ENCODE measurements at regions not wholly inside any gene's neighbourhood (a gene's known extent, or its start where the extent isn't known, plus 50 kb on each side); places are given as distances from the start of the nearest gene placed in this dataset.
A peak's percentile ranks its signal among the peaks of the same experiment; 100 is the strongest.
"Not testable (repeated sequence)": the region's sequence is repeated elsewhere in the genome, so short reads cannot be mapped to it uniquely, and the experiment has no call there.

DNA sequence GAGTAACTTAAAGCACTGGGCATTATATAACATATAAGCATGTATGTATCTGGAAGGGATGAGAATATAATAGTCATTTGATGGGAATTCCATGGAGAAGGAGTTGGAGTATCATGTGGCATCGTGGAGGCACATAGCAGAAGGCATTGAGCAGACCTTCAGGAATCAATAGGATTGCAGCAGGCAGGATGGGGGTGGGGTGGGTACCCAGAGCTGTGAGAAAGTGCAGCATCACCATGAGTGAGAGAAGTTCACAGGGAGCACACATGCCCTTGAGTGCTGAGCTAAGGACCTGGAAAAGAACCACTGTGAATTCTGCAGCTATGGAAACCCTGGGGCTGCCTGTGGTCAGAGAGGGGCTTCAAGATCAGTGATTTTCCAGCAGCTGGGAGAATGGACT lies 57.3 kb downstream of the MED10 start:
- DNase-seq (ENCODE audit: low read depth): no peak

DNA sequence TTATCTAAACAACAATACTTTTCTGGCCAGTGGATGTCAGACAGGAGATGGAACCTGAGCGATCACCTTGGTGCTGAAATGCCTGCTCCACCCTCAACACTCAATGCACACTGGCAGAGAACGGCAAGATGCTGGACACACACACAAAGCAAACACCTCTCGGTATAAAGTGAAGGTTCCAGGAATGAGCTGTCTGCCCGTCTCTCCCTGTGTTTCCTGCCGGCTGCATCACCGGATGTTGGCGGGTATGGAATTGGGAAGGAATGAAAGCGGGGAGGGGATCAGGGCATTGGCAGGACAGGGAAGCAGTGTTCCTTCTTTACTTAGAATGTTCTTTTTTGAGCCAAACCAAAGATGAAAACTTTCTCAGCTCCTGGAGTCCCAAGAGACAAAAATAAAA lies 59.2 kb downstream of the MED10 start:
- DNase-seq (ENCODE audit: low read depth): no peak

DNA sequence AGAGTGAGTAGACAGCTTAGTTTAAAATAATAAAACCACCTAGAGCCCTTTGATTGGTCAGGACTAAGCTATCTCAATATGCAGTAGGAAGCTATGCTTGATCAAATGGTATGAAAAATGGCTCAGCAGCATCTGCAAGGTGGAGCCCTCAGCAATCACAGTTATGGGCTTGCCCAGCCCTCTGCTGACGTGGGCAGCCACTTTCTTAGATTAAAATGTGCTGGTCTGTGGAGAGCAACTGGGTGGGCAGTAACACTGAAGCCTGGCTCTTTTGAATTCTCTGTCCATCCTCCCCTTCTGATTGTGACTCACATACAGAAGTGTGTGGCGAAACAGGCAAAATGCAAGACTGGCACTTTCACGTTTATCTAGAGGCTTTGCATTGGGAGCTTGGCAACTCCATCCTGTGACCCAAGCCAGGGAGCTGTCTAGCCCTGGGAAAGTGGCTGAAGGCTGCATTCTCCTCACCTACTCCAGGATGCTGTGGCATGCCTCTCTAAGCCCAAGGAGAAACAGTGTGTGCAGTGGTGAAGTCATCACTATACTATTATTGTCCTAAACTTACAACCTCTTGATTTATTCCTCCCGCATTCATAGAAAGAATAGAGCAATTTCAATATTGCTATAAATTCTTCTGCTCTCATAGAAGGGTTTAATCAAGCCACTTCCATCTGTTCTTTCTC lies 61.1 kb downstream of the MED10 start:
- DNase-seq (ENCODE audit: low read depth): no peak

DNA sequence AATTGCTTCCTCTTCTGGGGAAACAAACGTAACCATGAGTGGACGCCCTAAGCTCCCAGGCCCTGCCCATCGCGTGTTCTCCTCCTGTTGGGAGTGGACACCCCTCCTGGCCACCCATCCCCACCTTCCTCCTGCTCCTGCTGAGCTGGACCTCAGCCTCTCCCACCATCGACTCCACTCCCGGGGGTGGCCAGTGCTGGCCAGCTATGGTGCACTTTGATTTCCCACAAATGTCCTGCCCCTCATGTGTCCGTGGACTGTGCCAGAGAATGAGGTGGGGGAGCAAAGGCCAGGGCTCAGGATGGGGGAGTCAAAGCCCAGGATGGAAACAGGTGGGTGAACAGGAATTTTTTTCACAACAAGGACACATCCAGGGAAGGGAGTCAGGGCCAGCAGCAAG lies 62.8 kb downstream of the MED10 start:
- DNase-seq (ENCODE audit: low read depth): no peak

DNA sequence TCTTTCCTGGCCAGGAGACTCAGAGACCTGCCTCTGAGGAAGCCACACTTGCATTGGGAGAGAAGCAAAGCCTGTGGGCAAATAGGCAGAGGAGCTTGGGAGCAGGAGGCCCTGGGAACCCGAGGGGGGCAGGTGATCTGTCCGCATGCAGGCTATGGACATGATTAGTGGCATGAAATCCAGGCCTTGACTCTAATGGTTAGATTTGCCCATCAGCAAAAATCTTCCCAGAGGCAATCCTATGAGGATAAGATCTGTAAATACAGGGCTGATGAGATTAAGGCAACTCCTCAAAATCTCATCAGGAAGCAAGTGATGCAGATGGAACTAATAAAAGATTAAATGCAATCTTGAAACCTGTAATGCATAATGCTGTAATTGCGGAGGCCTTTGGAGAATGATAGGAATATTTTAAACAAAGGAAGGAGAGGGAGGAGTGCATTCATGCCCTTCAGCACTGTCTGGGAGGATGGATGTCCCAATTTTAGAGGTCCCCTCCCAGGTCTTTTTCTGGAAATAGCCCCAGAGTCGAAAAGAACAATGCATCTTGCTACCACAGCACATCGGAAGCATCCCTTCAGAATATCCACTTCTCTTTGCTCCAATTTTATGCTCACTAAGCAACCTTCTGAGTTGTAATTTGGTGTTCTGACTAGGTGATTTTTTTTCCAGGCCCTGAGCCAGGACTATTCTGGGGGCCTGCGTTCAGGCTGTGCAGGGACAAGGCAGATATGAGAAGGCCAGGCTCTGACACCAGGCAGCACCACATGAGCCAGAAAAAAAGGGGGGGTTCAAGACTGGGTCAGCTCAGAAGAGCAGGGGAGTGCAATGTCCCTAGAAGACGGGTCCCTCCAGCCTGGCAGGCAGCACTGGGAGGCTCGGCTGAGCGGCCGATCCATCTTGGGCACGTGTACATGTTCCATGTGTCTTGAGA lies 66.5 kb downstream of the MED10 start:
- DNase-seq (ENCODE audit: low read depth): no peak

DNA sequence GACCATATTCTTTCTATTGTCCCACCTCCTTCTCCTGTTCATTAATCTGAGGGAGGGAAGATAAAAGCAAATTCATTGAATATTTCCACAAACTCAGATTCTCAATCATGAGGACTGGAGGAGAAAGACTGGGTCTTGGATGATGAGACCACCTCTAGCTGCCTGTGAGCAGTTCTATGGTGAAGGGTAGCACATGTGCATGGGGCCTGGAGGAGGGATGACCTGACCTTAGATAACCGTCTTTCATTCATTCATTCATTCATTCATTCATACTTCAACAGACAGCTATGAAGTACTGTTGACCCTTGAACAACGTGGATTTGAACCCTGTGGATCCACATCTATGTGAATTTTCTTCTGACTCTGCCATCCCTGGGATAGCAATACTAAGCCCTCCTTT lies 68.4 kb downstream of the MED10 start:
- no peak for DNase-seq (ENCODE audit: low read depth)

DNA sequence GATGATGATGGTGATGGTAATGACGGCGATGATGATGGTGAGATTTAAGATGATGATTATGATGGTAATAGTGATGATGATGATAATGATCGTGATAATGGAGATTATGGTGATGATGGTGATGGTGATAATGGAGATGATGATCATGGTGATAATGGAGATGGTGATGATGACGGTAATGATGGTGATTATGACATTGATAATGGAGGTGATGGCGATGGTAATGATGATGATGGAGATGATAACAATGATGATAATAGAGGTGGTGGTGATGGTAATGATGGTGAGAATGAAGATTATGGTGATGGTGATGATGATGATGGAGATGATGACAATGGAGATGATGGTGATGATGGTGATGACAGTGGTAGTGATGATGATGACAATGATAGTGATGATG lies 69.7 kb downstream of the MED10 start:
- no peak for DNase-seq (ENCODE audit: low read depth)

DNA sequence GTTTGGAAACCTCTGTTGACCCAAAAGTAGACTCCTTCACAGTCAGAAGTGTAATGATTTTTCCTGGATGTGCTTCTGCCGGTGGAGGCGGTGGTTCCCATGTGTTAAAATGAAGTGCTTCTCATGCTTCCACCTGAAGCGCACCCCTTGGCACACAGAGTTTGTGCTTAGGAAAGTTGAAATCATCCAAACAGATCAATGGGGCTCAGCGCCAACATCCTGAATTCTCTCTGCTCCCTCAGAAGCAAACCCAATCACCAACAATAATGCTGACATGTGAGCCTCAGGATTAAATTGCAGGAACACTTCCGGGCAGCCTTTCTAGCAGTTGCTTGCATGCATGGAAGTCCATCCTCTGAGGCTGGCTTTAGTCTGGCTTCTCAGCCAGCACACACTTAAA lies 71.0 kb downstream of the MED10 start:
- no peak for DNase-seq (ENCODE audit: low read depth)

DNA sequence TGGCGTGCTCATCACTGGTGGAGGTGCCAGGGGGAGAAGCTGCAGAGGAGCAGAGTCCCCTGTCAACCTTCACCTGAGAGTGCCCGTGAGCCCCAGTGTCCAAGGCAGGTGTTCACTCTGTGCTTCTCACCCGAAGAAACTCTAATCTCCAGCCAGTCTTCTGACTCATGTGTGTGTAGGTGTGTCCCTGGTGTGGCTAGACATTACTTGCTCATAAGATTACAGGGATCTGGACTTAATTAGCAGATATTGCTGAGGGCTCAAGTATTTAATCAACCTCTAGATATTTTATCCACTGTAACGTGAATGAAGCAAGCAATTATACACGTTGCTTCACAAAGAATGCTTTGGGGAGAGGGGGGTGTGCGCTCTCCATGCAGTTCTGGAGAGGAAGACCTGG lies 72.5 kb downstream of the MED10 start:
- DNase-seq (ENCODE audit: low read depth): no peak

DNA sequence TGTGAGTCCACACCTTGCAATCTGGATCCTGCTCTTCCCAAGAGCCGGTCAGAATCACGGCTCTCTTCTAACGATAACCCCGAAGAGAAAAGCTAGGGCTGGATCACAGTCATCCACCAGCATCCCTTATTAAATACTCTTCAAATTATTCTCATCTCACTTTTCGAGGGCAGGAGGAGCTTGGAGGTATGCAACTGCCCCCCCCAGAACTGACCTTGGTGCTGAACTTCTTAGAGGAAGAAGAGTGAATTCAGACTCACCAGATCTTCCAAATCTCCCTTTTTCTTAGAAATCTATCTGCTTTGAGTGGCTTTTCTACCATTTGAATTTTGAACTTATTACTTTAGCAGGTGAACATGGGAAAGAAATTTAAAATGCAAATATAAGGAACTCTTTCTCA lies 75.7 kb downstream of the MED10 start:
- peak; percentile 8 for DNase-seq (ENCODE audit: low read depth)

DNA sequence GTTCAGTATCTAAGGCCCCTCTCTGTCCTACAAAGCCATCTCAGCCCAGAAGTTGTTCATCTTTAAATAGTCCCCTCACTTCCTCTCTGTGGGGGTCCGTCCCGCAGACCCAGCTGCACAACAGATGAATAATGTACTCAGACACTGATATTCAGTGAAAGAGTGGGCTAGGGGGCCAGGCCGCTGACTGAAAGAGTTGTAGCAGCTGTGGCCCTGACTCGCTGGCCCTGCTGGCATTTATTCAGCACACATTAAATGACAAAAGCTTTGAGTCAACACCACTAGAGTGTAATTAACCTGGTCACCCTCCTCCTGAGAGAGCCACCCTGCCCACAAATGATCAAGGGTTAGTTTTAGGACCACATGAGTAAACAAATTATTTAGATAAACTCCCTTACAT lies 76.3 kb downstream of the MED10 start:
- DNase-seq (ENCODE audit: low read depth): no peak

DNA sequence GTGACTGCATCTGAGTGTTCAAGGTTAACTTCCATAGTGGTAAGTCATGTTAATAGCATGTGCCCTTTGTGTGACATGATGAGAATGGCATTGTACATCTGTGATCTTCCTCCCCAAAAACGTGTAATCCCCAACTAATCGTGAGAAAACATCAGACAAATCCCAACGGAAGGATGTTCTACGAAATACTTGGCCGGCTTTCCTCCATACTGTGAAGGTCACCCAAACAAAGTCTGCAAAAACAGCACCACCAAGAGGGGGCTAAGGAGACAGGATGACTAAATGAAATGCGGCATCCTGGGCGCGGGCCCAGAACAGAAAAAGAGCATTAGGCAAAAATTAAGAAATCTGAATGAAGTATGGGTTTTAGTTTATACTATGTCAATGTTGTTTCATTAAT lies 81.8 kb downstream of the MED10 start:
- no peak for DNase-seq (ENCODE audit: low read depth)

DNA sequence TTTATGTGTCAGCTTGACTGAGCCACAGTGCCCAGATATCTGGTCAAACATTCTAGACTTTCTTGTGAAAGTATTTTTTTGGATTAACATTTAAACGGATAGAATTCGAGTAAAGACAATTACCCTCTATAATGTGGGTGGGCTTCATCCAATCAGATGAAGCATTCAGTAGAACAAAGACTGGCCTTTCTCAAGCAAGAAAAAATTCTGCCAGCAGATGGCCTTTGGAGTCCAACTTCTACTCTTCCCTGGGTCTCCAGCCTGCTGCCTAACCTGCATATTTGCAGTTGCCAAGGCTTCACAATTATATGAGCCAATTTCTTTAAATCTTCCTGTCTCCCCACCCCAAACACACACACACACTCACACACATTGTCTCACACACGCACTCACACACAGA lies 86.4 kb downstream of the MED10 start:
- peak; percentile 41 for DNase-seq (ENCODE audit: low read depth)

DNA sequence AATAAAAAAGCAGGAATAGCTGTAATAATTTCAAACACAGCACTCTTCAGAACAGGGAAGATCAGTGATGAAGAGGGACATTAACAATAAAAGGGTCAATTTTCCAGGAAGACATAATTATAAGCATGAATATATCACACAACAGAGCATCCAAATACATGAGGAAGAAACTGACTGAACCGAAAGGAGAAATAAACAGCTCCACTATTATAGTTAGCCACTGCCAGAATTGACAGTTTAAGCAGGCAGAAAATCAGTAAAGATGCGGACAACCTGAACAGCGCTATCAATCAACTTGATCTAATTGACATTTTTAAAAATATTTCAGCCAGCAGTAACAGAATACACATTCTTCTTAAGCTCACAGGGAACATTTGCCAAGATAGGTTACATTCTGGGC lies 89.1 kb downstream of the MED10 start:
- no peak for DNase-seq (ENCODE audit: low read depth)

DNA sequence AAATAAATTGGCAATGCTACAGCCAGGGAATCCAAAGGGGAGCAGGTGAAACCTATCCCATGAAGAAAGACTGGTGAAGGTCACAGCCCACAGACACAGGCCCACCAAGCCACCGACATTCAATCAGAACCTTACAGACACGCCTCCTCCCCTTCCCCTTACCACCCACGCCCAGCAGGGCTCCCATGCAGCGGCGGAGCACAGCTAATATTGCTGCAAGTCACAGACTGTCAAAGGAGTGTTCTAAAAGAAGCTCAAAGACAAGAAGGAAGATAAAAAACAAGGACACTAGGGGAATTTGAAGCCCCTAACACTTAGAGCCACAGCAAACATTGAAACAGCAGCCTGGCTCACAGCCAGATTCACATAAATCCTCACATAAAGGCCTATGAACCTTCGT lies 91.2 kb downstream of the MED10 start:
- DNase-seq (ENCODE audit: low read depth): no peak

DNA sequence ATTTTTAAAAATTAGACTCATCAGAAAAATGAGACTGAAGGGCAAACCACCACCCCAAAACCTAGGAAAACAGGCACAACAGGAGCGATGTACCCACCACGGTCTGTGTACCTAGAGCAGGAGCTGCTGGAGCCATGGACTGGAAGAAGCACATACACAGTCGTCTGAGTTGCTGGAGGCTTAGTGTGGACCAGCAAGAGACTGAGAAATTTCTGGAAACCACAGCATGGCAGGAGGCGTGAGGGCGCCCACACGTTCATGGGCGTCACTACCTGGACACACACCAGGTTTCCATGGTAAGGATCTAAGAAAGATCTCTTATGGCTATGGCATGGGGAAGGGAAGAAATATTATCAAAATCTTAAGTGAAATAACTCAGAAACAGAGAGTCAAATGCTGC lies 91.9 kb downstream of the MED10 start:
- DNase-seq (ENCODE audit: low read depth): no peak

DNA sequence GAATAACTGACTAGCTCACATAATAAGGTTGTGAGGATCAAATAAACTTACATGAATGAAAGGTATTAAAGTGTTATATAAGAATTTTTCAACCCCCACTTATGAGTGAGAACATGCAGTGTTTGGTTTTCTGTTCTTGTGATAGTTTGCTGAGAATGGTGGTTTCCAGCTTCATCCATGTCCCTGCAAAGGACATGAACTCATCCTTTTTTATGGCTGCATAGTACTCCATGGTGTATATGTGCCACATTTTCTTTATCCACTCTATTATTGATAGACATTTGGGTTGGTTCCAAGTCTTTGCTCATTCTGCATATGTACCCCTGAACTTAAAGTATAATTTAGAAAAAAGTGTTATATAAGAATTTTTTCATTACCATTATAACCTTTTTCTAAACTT lies 93.9 kb downstream of the MED10 start:
- DNase-seq (ENCODE audit: low read depth): not testable (repeated sequence)

DNA sequence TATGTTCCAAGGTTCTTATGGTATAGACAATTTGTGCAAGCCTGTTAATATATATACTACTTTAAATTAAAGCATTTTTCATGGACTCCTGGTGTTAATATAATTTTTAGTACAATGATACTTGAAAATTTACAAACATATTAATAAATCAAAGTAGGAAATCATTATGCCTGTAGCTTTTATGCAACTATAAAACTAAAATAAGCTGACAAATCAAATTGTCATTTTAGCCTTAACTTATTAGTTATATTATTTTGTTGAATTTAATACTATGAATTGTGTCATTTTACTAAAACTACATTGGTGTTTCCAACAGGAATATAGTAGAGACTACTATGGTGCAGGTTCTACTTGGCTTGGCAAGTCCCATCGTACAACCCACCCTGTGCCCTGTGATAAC lies 96.0 kb downstream of the MED10 start:
- no peak for DNase-seq (ENCODE audit: low read depth)

DNA sequence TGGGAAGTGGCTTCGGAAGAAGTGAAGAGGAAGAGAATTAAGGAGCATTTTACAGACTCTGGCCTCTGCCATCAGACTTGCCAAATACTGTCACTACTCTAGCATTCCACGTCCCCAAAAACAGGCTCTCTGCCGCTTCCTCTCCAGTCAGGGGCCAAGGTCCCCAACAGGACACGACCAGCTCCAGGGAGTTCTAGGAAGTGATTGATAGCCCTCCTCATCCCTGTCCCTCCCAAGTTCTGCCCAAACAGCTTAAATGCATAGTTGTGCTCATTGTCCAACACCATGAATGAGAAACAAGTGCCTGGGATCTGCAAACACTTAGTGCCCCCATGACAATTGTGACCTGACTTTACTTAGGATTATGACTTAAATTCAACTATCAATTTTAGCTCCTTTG lies 96.5 kb downstream of the MED10 start:
- DNase-seq (ENCODE audit: low read depth): no peak

DNA sequence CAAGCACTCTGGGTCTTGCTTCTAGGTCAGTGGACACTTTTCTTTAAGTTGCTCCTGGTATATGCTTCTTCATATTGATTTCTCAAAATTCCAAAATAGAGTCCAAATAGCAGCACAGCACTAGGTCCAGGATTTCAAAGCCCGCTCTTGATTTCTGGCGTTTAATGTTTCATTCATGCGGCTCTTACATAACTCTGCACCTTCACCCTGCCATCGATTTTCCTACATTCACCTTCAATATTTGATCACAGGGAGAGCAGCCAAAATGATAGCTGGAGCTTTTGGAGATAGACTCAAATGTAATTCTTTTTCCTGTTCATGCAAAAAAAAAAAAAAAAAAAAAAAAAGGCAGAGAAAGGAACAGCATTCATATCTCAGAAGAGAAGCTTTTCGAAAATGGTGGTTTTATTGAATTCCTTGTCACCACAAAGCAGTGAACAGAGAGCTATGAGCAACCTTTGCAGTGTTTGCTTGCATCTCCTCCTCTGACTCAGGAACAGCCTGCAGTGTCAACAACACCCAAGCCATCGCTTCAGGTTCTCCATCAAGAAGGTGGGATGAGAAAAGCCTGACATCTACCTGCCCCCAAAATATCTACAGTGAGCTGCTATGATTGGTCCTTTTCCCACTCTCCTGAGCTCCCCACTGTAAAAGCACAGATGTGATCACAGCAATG lies 97.8 kb downstream of the MED10 start:
- no peak for DNase-seq (ENCODE audit: low read depth)

DNA sequence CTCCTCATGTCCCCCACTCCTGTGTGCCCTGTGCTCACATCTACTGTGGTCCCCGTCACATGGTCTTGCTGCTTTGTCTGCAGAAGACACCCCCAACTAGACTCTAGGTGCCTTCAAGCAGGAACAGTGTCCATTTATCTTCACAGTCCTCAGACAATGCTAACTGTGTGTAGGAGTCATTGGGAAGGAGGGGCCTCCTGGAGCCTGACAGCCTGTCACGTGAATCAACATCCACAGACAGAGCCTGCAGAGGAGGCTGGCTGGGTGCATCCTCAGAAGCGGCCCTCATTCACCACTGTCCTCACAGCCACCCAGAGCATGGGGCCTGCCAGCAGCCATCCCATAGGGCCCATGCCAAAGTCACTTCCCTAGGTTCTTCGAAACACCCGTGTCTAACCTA lies 98.7 kb downstream of the MED10 start:
- no peak for DNase-seq (ENCODE audit: low read depth)

DNA sequence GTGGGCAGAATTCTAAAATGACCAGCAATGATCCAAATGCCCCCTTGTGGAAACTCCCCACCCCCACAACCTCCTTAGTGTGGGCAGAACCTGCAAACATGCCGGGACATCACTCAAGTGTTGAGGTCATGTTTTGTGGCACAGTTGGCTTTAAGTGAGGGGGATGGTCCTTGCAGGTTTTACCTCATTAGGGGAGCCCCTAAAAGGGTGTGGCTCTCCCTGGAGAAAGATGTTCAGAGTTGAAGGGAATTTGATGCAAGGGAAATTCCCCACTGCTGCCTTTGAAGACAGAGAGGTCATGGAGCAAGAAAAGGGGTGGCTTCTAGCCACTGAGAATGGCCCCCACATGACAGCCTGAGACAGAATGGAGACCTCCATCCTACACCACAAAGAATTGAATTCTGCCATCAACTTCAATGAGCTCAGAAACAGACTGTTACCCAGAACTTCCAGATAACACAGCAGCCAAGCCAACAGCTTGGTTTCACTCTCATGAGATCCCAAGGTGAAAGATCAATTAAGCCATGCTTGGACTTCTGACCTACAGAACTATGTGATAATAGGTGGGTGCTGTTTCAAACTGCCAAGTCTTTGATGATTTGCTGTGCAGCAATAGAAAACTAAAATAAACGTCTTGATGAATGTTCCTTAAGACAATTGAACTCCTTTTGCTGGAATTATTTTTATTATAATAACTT lies 103.4 kb downstream of the MED10 start:
- DNase-seq (ENCODE audit: low read depth): no peak

Data from RPMI7951 (cell line).